ENCODE measurements at regions not wholly inside any gene's neighbourhood (a gene's known extent, or its start where the extent isn't known, plus 50 kb on each side); places are given as distances from the start of the nearest gene placed in this dataset.

GRCh38 chr2:144822966-144823365, 303.0 kb upstream of the ZEB2 start:
- CTCF ChIA-PET = no interaction called here
- no peak for ATAC-seq

GRCh38 chr2:144812288-144812687, 292.4 kb upstream of the ZEB2 start:
- intact Hi-C loops (cut with micrococcal nuclease) = no loop called here
- Histone ChIP-seq H3K27ac (ENCODE audit: low read depth, low read length) (no peak overlapping the region), H3K4me3 (replicated peaks in 1 of 2; ENCODE audit: low read depth in 1 of 2, low read length in 2 of 2) (no peak overlapping the region), H3K27me3 (ENCODE audit: insufficient read depth, low read length) (no peaks in the 10 kb centered on the region), H2AFZ (ENCODE audit: low read depth, low read length, poor library complexity, severe bottlenecking) (no peak overlapping the region), H4K20me1 (ENCODE audit: insufficient read depth) (no peaks in the 10 kb centered on the region), H3K9me2 (ENCODE audit: insufficient read depth) (no peaks in the 10 kb centered on the region), H3K4me2 (ENCODE audit: low read length) (no peak overlapping the region), H3K4me1 (ENCODE audit: control insufficient read depth in 1 of 2, insufficient read depth in 2 of 2, low read length in 2 of 2) (no peaks in the 10 kb centered on the region), H3K79me2 (ENCODE audit: insufficient read depth, low read length) (no peaks in the 10 kb centered on the region), H3K9me3 (ENCODE audit: control insufficient read depth in 1 of 2, insufficient read depth in 1 of 2, low read depth in 1 of 2, low read length in 2 of 2) (no peaks in the 10 kb centered on the region), H3K36me3 (ENCODE audit: control insufficient read depth in 1 of 2, insufficient read depth in 2 of 2, low read length in 2 of 2) (no peaks in the 10 kb centered on the region), H3K9ac (ENCODE audit: low read length) (no peak overlapping the region)
- CTCF ChIA-PET = no interaction called here
- no TSS peak for BruUV-seq (replicated peaks)
- RAD21 ChIA-PET (ENCODE audit: low non-redundant PET in 1 of 2, low total read pairs in 2 of 2, uncharacterized antibody in 2 of 2, unreplicated experiment in 2 of 2) = interaction anchor here in 1 of 2 experiments (0.6 kb wide), 1 partner anchor 181 kb away, joined by 3 read pairs; no protein-coding TSS in a partner anchor
- DNase-seq (ENCODE audit: low read depth, low spot score) (no peak), ATAC-seq (no peak)
- POLR2A ChIA-PET = no interaction called here
- TF ChIP-seq EZH2phosphoT487 (IDR thresholded peaks at IDR 0.05; ENCODE audit: borderline replicate concordance) (no peak), REST (IDR thresholded peaks at IDR 0.05; ENCODE audit: low read depth) (no peak), MAX (IDR thresholded peaks at IDR 0.05) (no peak), ZNF274 (IDR thresholded peaks at IDR 0.05; ENCODE audit: low read depth, low read length) (no peak), ZFX (IDR thresholded peaks at IDR 0.05) (no peak), CEBPB (IDR thresholded peaks at IDR 0.05; ENCODE audit: low read depth) (no peak), POLR2AphosphoS5 (IDR thresholded peaks at IDR 0.05; ENCODE audit: low read depth, low read length) (no peak), ZBTB33 (IDR thresholded peaks at IDR 0.05; ENCODE audit: extremely low read depth, insufficient replicate concordance, low read length) (no peak), SIN3A (IDR thresholded peaks at IDR 0.05; ENCODE audit: low read depth) (no peak), SRF (IDR thresholded peaks at IDR 0.05; ENCODE audit: low read depth) (no peak), TCF7L2 (IDR thresholded peaks at IDR 0.05; ENCODE audit: borderline replicate concordance, extremely low read depth, insufficient read depth, insufficient read length) (no peak), FOSL1 (IDR thresholded peaks at IDR 0.05; ENCODE audit: low read depth) (no peak), CBX3 (IDR thresholded peaks at IDR 0.05; ENCODE audit: low read depth) (no peak), RAD21 (IDR thresholded peaks at IDR 0.05; ENCODE audit: low read depth) (no peak)

More at GRCh38 chr2:144822966-144823365, 303.0 kb upstream of the ZEB2 start:
- TF ChIP-seq ZFX (IDR thresholded peaks at IDR 0.05) = no peak
- no peak for TF ChIP-seq YY1 (IDR thresholded peaks at IDR 0.05; ENCODE audit: extremely low read depth, insufficient replicate concordance, low read depth, low read length)
- ChIA-PET RAD21 (ENCODE audit: low non-redundant PET in 1 of 2, low total read pairs in 2 of 2, uncharacterized antibody in 2 of 2, unreplicated experiment in 2 of 2) (no interaction called here), POLR2A (no interaction called here)
- H3K36me3 ChIP-seq (ENCODE audit: control insufficient read depth in 1 of 2, insufficient read depth in 2 of 2, low read length in 2 of 2) = no peaks in the 10 kb centered on the region
- H4K20me1 ChIP-seq (ENCODE audit: insufficient read depth) = no peaks in the 10 kb centered on the region
- no peaks in the 10 kb centered on the region for H3K4me1 ChIP-seq (ENCODE audit: control insufficient read depth in 1 of 2, insufficient read depth in 2 of 2, low read length in 2 of 2)
- H3K27ac ChIP-seq (ENCODE audit: low read depth, low read length) = no peak overlapping the region
- H3K9me3 ChIP-seq (ENCODE audit: control insufficient read depth in 1 of 2, insufficient read depth in 1 of 2, low read depth in 1 of 2, low read length in 2 of 2) = no peaks in the 10 kb centered on the region
- no peaks in the 10 kb centered on the region for H3K9me2 ChIP-seq (ENCODE audit: insufficient read depth)
- intact Hi-C loops (cut with micrococcal nuclease) = no loop called here
- no peak overlapping the region for H2AFZ ChIP-seq (ENCODE audit: low read depth, low read length, poor library complexity, severe bottlenecking)
- no peaks in the 10 kb centered on the region for H3K27me3 ChIP-seq (ENCODE audit: insufficient read depth, low read length)
- BruUV-seq (replicated peaks) = no TSS peak
- no peak overlapping the region for H3K4me3 ChIP-seq (replicated peaks in 1 of 2; ENCODE audit: low read depth in 1 of 2, low read length in 2 of 2)
- H3K79me2 ChIP-seq (ENCODE audit: insufficient read depth, low read length) = no peaks in the 10 kb centered on the region
- H3K4me2 ChIP-seq (ENCODE audit: low read length) = no peak overlapping the region
- no peak for DNase-seq (ENCODE audit: low read depth, low spot score)
- no peak overlapping the region for H3K9ac ChIP-seq (ENCODE audit: low read length)
